PC-3 (cell line): ENCODE measurements at regions not wholly inside any gene's neighbourhood (a gene's known extent, or its start where the extent isn't known, plus 50 kb on each side); places are given as distances from the start of the nearest gene placed in this dataset.

ENCODE experiments used
- ATAC-seq: fragments of 200-7000 bp; cut with Tn5 transposase; 2 replicates; pipeline ENCODE4 v1.9.1; 2020; ENCODE audit warnings: mild to moderate bottlenecking, moderate library complexity
- BruUV-seq: library from RNA; stranded (reverse); fragments of 400-500 nt; replicated peaks from 2 replicates; lab custom pipeline; 2021; lab: Mats Ljungman, UMichigan
- CTCF ChIA-PET: fragments of 300-600 bp; sonication (Branson Sonifier 250); formaldehyde crosslinking; loops from one replicate; lab custom pipeline; 2022; ENCODE audit warnings: antibody characterized with exemption; lab: Charles Lee
- POLR2A ChIA-PET: fragments of 300-600 bp; sonication (Branson Sonifier 250); formaldehyde crosslinking; loops from one replicate; lab custom pipeline; 2022; ENCODE audit warnings: antibody characterized with exemption; ENCODE audit not compliant: unreplicated experiment; lab: Charles Lee
- DNase-seq: peaks from one replicate; pipeline ENCODE4 v3.0.0-alpha.2; 2015
- H2AFZ ChIP-seq: fragments of 300-600 bp; sonication (generic); 2 replicates; pipeline ENCODE4 v1.6.0; 2016; ENCODE audit warnings: antibody characterized with exemption, low read length
- H3F3A ChIP-seq: fragments of 300-600 bp; sonication (generic); one replicate; pipeline ENCODE4 v1.6.0; 2017; ENCODE audit warnings: antibody characterized with exemption, low read length, control low read depth, mild to moderate bottlenecking; ENCODE audit not compliant: unreplicated experiment
- H3K27ac ChIP-seq: fragments of 300-600 bp; sonication (generic); 2 replicates; pipeline ENCODE4 v1.5.1; 2016; ENCODE audit warnings: mild to moderate bottlenecking, low read length
- H3K27me3 ChIP-seq: fragments of 300-600 bp; sonication (generic); 2 replicates; pipeline ENCODE4 v1.6.1; 2016; ENCODE audit warnings: low read length, mixed read lengths
- H3K36me3 ChIP-seq: fragments of 300-600 bp; sonication (generic); 2 replicates; pipeline ENCODE4 v1.6.1; 2016; ENCODE audit warnings: low read depth, mixed run types, low read length, mixed read lengths
- H3K4me1 ChIP-seq: fragments of 300-600 bp; sonication (generic); 2 replicates; pipeline ENCODE4 v1.5.1; 2016; ENCODE audit warnings: low read length; ENCODE audit not compliant: insufficient read depth
- H3K4me2 ChIP-seq: fragments of 300-600 bp; sonication (generic); 2 replicates; pipeline ENCODE4 v1.6.0; 2016; ENCODE audit warnings: low read length
- H3K4me3 ChIP-seq: fragments of 300-600 bp; sonication (generic); 2 replicates; pipeline ENCODE4 v1.5.1; 2016; ENCODE audit warnings: mild to moderate bottlenecking, low read length, mixed read lengths
- H3K79me2 ChIP-seq: fragments of 300-600 bp; sonication (generic); 2 replicates; pipeline ENCODE4 v1.6.1; 2017; ENCODE audit warnings: low read length, mixed read lengths
- H3K9ac ChIP-seq: fragments of 300-600 bp; sonication (generic); 2 replicates; pipeline ENCODE4 v1.6.0; 2016; ENCODE audit warnings: mild to moderate bottlenecking, low read length
- H3K9me2 ChIP-seq: fragments of 300-600 bp; sonication (generic); replicated peaks from 2 replicates; pipeline ENCODE4 v1.6.1; 2016; ENCODE audit warnings: mixed run types, low read length, mixed read lengths
- H3K9me3 ChIP-seq: fragments of 300-600 bp; sonication (generic); 2 replicates; pipeline ENCODE4 v1.6.1; 2016; ENCODE audit warnings: low read length, mixed read lengths
- H4K20me1 ChIP-seq: fragments of 300-600 bp; sonication (generic); 2 replicates; pipeline ENCODE4 v1.6.1; 2016; ENCODE audit warnings: low read length, mixed read lengths
- EZH2 ChIP-seq: fragments of 300-600 bp; sonication (generic); IDR thresholded peaks from one replicate; pipeline ENCODE4 v1.6.1; 2017; ENCODE audit warnings: antibody characterized with exemption, mild to moderate bottlenecking, low read length; ENCODE audit not compliant: unreplicated experiment
- EZH2phosphoT487 ChIP-seq: fragments of 300-600 bp; sonication (generic); IDR thresholded peaks from 2 replicates; pipeline ENCODE4 v1.6.1; 2018; ENCODE audit warnings: mild to moderate bottlenecking, antibody characterized with exemption, low read length, borderline replicate concordance
- intact Hi-C: fragments of 100-400 bp; cut with micrococcal nuclease; formaldehyde crosslinking; loops from 2 replicates; pipeline ENCODE4 v1.9.0; 2023
- TF ChIP-seq, protein P1 (sequence below): fragments of 300-600 bp; sonication (generic); conservative IDR thresholded peaks from 2 replicates; pipeline ENCODE4 v1.5.1; 2017; ENCODE audit warnings: antibody characterized with exemption, low read depth, mild to moderate bottlenecking, low read length

- Histone ChIP-seq H3K27me3 (no peaks in the 10 kb centered on the region), H2AFZ (no peak overlapping the region), H3K9ac (no peak overlapping the region), H3K36me3 (no peaks in the 10 kb centered on the region), H4K20me1 (no peaks in the 10 kb centered on the region), H3F3A (no peaks in the 10 kb centered on the region), H3K79me2 (no peaks in the 10 kb centered on the region), H3K27ac (no peak overlapping the region), H3K4me3 (no peak overlapping the region), H3K9me3 (no peaks in the 10 kb centered on the region), H3K4me1 (no peaks in the 10 kb centered on the region), H3K4me2 (no peak overlapping the region), H3K9me2 (no peaks in the 10 kb centered on the region)
- ATAC-seq (no peak), DNase-seq (no peak)
- ChIA-PET POLR2A (no interaction called here), CTCF (no interaction called here)
- TF ChIP-seq, protein P1, sequence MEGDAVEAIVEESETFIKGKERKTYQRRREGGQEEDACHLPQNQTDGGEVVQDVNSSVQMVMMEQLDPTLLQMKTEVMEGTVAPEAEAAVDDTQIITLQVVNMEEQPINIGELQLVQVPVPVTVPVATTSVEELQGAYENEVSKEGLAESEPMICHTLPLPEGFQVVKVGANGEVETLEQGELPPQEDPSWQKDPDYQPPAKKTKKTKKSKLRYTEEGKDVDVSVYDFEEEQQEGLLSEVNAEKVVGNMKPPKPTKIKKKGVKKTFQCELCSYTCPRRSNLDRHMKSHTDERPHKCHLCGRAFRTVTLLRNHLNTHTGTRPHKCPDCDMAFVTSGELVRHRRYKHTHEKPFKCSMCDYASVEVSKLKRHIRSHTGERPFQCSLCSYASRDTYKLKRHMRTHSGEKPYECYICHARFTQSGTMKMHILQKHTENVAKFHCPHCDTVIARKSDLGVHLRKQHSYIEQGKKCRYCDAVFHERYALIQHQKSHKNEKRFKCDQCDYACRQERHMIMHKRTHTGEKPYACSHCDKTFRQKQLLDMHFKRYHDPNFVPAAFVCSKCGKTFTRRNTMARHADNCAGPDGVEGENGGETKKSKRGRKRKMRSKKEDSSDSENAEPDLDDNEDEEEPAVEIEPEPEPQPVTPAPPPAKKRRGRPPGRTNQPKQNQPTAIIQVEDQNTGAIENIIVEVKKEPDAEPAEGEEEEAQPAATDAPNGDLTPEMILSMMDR: no peak
- no peak for TF ChIP-seq EZH2
- intact Hi-C loops: no loop called here
- BruUV-seq: no TSS peak
These were observed 178.2 kb upstream of the IMPG1 start for GRCh38 chr6:76250666-76251065.

GRCh38 chr6:76247527-76247926 lies 175.1 kb upstream of the IMPG1 start:
- no peak overlapping the region for H3K9ac ChIP-seq
- BruUV-seq: no TSS peak
- H3K4me1 ChIP-seq: no peaks in the 10 kb centered on the region
- POLR2A ChIA-PET: no interaction called here
- H3K27ac ChIP-seq: no peak overlapping the region
- no peaks in the 10 kb centered on the region for H3K79me2 ChIP-seq
- no peaks in the 10 kb centered on the region for H3K9me3 ChIP-seq
- H3K27me3 ChIP-seq: no peaks in the 10 kb centered on the region
- H2AFZ ChIP-seq: no peak overlapping the region
- no peaks in the 10 kb centered on the region for H4K20me1 ChIP-seq
- TF ChIP-seq, protein P1: no peak
- TF ChIP-seq EZH2: no peak
- TF ChIP-seq EZH2phosphoT487: no peak
- H3K9me2 ChIP-seq: no peaks in the 10 kb centered on the region
- H3K4me2 ChIP-seq: no peak overlapping the region
- H3K36me3 ChIP-seq: no peaks in the 10 kb centered on the region
- no peak overlapping the region for H3K4me3 ChIP-seq
- ATAC-seq: no peak
- no peak for DNase-seq
- no peaks in the 10 kb centered on the region for H3F3A ChIP-seq
- CTCF ChIA-PET: no interaction called here
- intact Hi-C loops: no loop called here

- ATAC-seq (no peak), DNase-seq (no peak)
- ChIA-PET CTCF (no interaction called here), POLR2A (no interaction called here)
- H3K27me3 ChIP-seq: no peaks in the 10 kb centered on the region
- H3K9ac ChIP-seq: no peak overlapping the region
- no peaks in the 10 kb centered on the region for H4K20me1 ChIP-seq
- H3K4me3 ChIP-seq: no peak overlapping the region
- H3K27ac ChIP-seq: no peak overlapping the region
- no peaks in the 10 kb centered on the region for H3K9me3 ChIP-seq
- no peaks in the 10 kb centered on the region for H3K4me1 ChIP-seq
- H3K36me3 ChIP-seq: no peaks in the 10 kb centered on the region
- H3K79me2 ChIP-seq: no peaks in the 10 kb centered on the region
- no TSS peak for BruUV-seq
- TF ChIP-seq EZH2 (no peak), EZH2phosphoT487 (no peak)
- TF ChIP-seq, protein P1: no peak
- intact Hi-C loops: no loop called here
- H3K9me2 ChIP-seq: no peaks in the 10 kb centered on the region
- no peaks in the 10 kb centered on the region for H3F3A ChIP-seq
- no peak overlapping the region for H2AFZ ChIP-seq
- no peak overlapping the region for H3K4me2 ChIP-seq
These were observed 167.6 kb upstream of the IMPG1 start for GRCh38 chr6:76240092-76240491.
